ENCODE measurements at regions not wholly inside any gene's neighbourhood (a gene's known extent, or its start where the extent isn't known, plus 50 kb on each side); places are given as distances from the start of the nearest gene placed in this dataset.

DNA sequence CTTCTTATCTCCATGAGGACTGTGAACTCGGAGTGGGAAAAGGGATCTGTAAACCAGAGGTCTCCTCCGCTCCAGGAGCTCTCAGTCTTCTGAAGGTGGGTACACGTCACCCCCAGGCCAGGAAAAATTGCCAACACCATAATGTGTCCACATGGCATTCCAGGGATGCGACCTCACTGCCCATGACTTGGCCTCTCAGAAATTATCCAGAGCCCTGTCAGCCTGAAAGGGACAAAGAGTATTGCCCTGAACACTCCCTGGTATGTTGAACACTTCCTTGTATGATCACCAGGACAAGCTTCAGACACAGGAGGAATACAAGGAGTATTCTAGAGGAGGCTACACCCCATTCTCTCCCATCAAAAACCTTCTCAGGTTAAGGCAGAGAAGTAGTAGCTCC is 81.0 kb upstream of the SLC7A1 start:
- TF ChIP-seq, protein P1, sequence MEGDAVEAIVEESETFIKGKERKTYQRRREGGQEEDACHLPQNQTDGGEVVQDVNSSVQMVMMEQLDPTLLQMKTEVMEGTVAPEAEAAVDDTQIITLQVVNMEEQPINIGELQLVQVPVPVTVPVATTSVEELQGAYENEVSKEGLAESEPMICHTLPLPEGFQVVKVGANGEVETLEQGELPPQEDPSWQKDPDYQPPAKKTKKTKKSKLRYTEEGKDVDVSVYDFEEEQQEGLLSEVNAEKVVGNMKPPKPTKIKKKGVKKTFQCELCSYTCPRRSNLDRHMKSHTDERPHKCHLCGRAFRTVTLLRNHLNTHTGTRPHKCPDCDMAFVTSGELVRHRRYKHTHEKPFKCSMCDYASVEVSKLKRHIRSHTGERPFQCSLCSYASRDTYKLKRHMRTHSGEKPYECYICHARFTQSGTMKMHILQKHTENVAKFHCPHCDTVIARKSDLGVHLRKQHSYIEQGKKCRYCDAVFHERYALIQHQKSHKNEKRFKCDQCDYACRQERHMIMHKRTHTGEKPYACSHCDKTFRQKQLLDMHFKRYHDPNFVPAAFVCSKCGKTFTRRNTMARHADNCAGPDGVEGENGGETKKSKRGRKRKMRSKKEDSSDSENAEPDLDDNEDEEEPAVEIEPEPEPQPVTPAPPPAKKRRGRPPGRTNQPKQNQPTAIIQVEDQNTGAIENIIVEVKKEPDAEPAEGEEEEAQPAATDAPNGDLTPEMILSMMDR (IDR thresholded peaks at IDR 0.05; ENCODE audit: unreplicated experiment), result no peak
- H3K4me1 Mint-ChIP-seq (ENCODE audit: low read depth), result no peaks in the 10 kb centered on the region
- no peak for DNase-seq (ENCODE audit: low spot score, unreplicated experiment)
- no peak overlapping the region for H3K27ac Mint-ChIP-seq
- H3K9me3 Mint-ChIP-seq (ENCODE audit: low read depth), result no peaks in the 10 kb centered on the region
- no peaks in the 10 kb centered on the region for H3K36me3 Mint-ChIP-seq (ENCODE audit: insufficient read depth)
- peaks cover 3% of the 10 kb centered on the region for H3K27me3 Mint-ChIP-seq
- H3K4me3 Mint-ChIP-seq (ENCODE audit: low read depth), result no peak overlapping the region

DNA sequence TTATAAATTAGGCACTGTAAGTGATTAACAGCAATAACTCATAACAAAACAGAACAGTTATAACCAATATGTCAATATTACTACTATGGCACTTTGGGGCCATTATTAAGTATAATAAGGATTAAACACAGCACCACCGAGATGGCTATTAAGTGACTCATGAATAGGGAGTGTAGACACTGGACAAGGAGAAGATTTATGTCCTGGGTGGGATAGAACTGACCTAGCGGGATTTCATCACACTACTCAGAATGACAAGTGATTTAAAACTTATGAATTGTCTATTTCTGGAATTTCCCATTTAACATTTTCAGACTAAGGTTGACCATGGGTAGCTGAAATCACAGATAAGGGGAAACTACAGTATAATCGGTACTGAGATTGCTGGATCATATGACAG is 79.0 kb upstream of the SLC7A1 start:
- H3K4me3 Mint-ChIP-seq (ENCODE audit: low read depth), result no peak overlapping the region
- no peaks in the 10 kb centered on the region for H3K4me1 Mint-ChIP-seq (ENCODE audit: low read depth)
- H3K36me3 Mint-ChIP-seq (ENCODE audit: insufficient read depth), result no peaks in the 10 kb centered on the region
- H3K9me3 Mint-ChIP-seq (ENCODE audit: low read depth), result no peaks in the 10 kb centered on the region
- TF ChIP-seq, protein P1 (IDR thresholded peaks at IDR 0.05; ENCODE audit: unreplicated experiment), result no peak
- no peak for DNase-seq (ENCODE audit: low spot score, unreplicated experiment)
- H3K27ac Mint-ChIP-seq, result no peak overlapping the region
- H3K27me3 Mint-ChIP-seq, result no peaks in the 10 kb centered on the region

DNA sequence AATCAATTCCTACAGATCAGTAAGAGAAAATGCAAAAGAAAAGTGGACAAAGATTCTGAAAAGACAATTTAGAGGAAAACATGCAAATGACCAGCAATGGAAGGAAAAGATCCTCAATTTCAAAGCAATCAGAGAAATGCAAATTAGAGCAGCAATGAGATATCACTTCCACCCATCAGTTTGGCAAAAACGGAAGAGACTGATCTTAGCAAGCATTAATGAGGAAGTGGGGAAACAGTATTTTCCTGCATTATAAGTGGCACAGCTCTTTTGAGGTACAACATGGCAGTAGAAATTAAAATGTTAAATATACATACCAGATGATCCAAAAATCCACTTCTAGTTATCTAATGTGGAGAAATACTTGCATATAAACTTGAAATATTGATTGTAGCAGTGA is 69.1 kb upstream of the SLC7A1 start:
- Mint-ChIP-seq H3K4me1 (ENCODE audit: low read depth) (no peaks in the 10 kb centered on the region), H3K27ac (no peak overlapping the region), H3K9me3 (ENCODE audit: low read depth) (peaks cover 10% of the 10 kb centered on the region), H3K36me3 (ENCODE audit: insufficient read depth) (no peaks in the 10 kb centered on the region), H3K27me3 (peaks cover 11% of the 10 kb centered on the region), H3K4me3 (ENCODE audit: low read depth) (no peak overlapping the region)
- DNase-seq (ENCODE audit: low spot score, unreplicated experiment), result no peak
- TF ChIP-seq, protein P1 (IDR thresholded peaks at IDR 0.05; ENCODE audit: unreplicated experiment), result no peak

DNA sequence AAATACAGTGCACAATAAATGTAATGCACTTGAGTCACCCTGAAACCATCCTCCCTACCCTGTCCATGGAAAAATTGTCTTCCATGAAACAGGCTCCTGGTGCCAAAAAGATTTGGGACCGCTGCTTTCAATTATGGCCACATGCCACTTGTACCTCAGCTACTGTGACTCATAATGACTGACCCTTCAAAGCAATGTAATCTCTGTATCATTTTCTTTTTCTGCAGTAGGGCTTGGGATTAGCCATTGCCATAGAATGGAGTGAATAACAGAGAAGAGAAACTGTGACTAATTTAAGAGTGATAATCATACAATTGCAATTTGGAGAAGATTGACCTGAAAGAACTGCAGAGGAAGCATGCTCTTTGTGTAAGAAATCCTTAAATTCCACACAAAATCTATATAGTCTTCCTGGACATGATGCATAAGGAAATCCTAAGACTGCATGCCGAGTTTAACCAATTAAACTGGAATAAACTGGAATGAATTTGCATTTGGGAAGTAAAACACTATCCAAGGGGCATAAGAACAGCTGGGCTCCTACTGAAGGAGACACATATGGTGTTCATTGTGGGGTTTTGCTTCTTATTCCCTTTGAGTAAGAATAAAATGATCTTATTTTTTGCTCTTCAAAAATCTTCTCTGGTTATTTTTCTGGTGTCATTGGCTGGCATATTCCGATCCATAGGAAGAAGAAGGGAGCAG is 59.5 kb upstream of the SLC7A1 start:
- no peak overlapping the region for H3K4me3 Mint-ChIP-seq (ENCODE audit: low read depth)
- H3K4me1 Mint-ChIP-seq (ENCODE audit: low read depth), result no peaks in the 10 kb centered on the region
- H3K36me3 Mint-ChIP-seq (ENCODE audit: insufficient read depth), result no peaks in the 10 kb centered on the region
- TF ChIP-seq, protein P1 (IDR thresholded peaks at IDR 0.05; ENCODE audit: unreplicated experiment), result no peak
- no peak overlapping the region for H3K27ac Mint-ChIP-seq
- no peaks in the 10 kb centered on the region for H3K27me3 Mint-ChIP-seq
- DNase-seq (ENCODE audit: low spot score, unreplicated experiment), result no peak
- H3K9me3 Mint-ChIP-seq (ENCODE audit: low read depth), result peaks cover 3% of the 10 kb centered on the region

DNA sequence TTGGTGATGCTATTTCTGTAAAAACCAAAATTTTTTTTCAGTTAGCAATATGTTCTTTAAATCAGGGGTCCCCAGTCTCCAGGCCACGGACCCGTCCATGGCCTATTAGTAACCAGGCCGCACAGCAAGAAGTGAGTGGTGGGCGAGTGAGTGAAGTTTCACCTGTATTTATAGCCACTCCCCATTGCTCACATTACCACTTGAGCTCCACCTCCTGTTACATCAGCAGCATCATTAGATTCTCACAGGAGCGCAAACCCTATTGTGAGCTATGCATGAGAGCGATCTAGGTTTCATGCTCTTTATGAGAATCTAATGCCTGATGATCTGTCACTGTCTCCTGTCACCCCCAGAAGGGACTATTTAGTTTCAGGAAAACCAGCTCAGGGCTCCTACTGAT is 58.9 kb upstream of the SLC7A1 start:
- H3K27me3 Mint-ChIP-seq, result no peaks in the 10 kb centered on the region
- no peak for DNase-seq (ENCODE audit: low spot score, unreplicated experiment)
- no peak overlapping the region for H3K4me3 Mint-ChIP-seq (ENCODE audit: low read depth)
- no peaks in the 10 kb centered on the region for H3K36me3 Mint-ChIP-seq (ENCODE audit: insufficient read depth)
- TF ChIP-seq, protein P1 (IDR thresholded peaks at IDR 0.05; ENCODE audit: unreplicated experiment), result no peak
- no peaks in the 10 kb centered on the region for H3K4me1 Mint-ChIP-seq (ENCODE audit: low read depth)
- H3K27ac Mint-ChIP-seq, result no peak overlapping the region
- no peaks in the 10 kb centered on the region for H3K9me3 Mint-ChIP-seq (ENCODE audit: low read depth)
